ES-I3 (cell line): ENCODE measurements at regions not wholly inside any gene's neighbourhood (a gene's known extent, or its start where the extent isn't known, plus 50 kb on each side); places are given as distances from the start of the nearest gene placed in this dataset.
"Not testable (repeated sequence)": the region's sequence is repeated elsewhere in the genome, so short reads cannot be mapped to it uniquely, and the experiment has no call there.

Experiments
- H3K36me3 ChIP-seq: 2 replicates; pipeline ENCODE4 v1.6.1; 2013; ENCODE audit warnings: mild to moderate bottlenecking, low read length, control low read depth, moderate library complexity; ENCODE audit not compliant: insufficient read depth
- H3K4me1 ChIP-seq: 2 replicates; pipeline ENCODE4 v1.6.1; 2013; ENCODE audit warnings: mild to moderate bottlenecking, control low read depth, low read length; ENCODE audit not compliant: insufficient read depth
- H3K9ac ChIP-seq: 2 replicates; pipeline ENCODE4 v1.6.1; 2013; ENCODE audit warnings: low read depth, mild to moderate bottlenecking, low read length, moderate library complexity
- H3K9me3 ChIP-seq: 2 replicates; pipeline ENCODE4 v1.6.1; 2013; ENCODE audit warnings: mild to moderate bottlenecking, low read length, moderate library complexity; ENCODE audit not compliant: control insufficient read depth, insufficient read depth

DNA sequence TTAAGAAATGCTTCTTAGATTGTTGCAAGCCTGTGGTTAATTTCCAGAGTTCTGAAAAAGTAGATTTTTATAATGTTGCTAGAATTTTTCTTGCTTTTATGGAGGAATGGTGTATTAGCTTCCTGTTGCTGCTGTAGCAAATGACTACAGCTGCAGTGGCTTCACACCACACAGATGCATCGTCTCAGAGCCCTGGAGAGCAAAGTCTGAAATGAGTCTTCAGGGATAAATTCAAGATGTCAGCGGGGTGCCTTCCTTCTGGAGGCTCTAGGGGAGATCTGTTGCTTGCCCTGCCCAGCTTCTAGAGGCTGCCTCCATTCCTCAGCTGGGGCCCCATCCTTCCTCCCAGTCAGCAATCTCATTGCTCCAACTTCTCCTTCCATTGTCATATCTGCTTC is 187.8 kb downstream of the ZNF516 start:
- no peaks in the 10 kb centered on the region for H3K4me1 ChIP-seq
- H3K9me3 ChIP-seq, result no peaks in the 10 kb centered on the region; the same call in 1 of the 2 replicates
- no peak overlapping the region for H3K9ac ChIP-seq
- H3K36me3 ChIP-seq, result no peaks in the 10 kb centered on the region

DNA sequence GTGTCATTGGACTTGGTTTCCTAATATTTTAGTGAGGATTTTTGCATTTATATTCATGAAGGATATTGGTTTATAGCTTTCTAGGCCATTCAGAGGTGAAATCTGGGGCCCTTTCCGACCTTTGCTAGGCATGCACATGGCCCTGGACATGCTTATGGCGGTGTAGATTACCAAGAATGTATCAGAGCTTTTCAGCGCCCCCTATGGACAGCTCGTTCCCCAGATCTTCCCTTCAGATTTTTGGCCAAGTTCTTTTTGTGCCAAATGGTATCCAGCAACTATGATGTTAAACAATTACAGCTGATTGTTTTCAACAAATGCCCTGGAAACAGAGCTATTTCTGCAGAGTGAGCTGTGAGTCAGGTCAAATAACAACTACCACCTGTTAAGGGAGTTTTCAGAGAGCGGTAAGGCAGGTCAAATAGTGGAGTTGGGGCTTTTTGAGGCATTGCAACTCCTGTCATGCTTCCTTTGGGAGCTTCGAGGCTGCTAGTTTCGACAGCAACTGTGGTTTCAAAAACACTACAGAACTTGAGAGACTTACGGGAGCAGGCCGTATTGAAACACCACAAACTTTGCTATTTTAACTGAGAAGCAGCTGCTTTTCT is 188.3 kb downstream of the ZNF516 start:
- H3K9ac ChIP-seq, result no peak overlapping the region
- no peaks in the 10 kb centered on the region for H3K36me3 ChIP-seq
- H3K9me3 ChIP-seq, result no peaks in the 10 kb centered on the region; the same call in 1 of the 2 replicates
- H3K4me1 ChIP-seq, result no peaks in the 10 kb centered on the region

DNA sequence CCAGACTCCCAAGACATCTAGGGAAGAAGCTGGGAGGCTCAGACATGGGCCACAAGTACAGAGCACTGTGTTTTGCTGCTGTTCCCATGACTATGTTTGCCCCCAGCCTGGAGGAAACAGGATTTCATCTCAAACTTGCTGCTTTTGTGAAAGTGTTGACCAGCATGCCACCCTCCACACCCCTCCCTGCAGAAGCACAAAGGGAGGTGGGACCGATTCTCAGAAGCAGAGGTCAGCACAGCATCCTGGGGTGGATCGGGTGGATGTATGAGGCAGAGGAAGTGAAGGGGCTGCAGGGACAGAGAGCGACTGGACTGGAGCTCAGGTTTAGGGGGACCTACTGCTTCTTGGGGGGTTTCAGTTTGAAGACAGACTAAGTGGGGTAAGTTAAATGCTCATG is 209.2 kb downstream of the ZNF516 start:
- Histone ChIP-seq H3K9ac (no peak overlapping the region), H3K36me3 (no peaks in the 10 kb centered on the region), H3K9me3 (no peaks in the 10 kb centered on the region), H3K4me1 (no peaks in the 10 kb centered on the region)

DNA sequence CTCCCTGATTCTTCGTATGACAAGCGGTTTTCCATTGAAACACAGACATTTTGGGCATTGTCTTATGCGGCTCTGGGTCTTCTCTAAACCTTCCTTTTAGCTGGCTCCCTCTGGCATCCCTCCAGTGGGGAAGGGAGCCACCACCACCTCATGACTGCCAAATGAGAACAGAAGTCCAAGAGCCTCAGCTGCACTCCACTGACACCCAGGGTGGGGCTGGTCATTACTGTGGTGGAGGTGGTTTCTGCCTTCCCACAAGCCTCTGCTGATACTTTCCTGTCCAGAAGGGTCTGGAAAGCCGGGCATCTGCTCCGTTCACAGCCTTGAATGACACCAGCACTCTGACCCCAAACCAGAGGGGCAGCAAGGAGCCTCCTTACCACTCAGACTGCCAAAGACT is 213.5 kb downstream of the ZNF516 start:
- Histone ChIP-seq H3K9ac (no peak overlapping the region), H3K36me3 (no peaks in the 10 kb centered on the region), H3K9me3 (no peaks in the 10 kb centered on the region), H3K4me1 (no peaks in the 10 kb centered on the region)

DNA sequence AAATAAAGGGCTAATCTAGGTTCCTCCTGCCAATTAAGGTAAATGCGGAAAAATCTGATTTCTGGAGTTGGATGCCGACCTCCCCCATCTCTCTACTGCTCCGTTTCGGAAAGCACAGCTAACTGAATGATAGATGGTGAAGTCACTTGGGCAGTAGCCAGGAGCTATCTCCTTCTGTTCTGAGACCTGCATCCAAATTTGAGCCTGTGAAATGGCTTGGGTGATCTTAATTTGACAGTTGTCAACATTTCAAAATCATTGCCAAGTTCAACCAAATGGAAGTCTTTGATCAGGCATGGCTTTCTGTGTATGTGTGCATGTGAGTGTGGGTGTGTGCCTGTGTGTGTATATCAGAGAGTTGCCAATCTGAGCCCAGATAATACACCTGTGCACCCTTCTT is 217.2 kb downstream of the ZNF516 start:
- no peaks in the 10 kb centered on the region for H3K4me1 ChIP-seq
- H3K9ac ChIP-seq, result no peak overlapping the region
- H3K9me3 ChIP-seq, result no peaks in the 10 kb centered on the region
- H3K36me3 ChIP-seq, result no peaks in the 10 kb centered on the region

DNA sequence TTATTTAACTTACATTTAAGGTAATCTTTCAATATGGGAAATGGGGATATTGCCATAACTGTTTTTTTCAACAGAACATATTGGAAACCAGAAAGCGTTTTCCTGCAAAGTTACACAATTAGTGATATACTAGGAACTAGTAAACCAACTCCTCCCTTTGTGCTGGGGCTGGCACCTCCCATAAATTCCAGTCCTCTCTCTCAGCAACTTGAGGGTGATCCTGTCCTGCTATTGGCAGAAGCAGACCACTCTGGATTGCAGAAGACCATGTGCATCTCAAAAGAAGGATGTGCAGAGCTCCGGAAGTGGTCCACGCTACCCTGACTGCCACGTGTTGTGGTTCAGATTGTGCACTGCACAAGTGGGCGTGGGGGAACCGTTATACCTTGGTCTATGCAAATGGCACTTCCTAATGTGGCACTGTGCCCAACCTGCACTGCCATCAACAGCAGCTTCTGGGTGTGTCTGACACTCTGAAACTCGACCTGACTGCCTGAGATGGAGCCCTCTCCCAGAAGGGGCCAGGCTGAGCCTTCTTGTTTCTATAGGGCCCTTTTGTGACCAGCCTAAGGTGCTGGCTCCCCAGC is 219.2 kb downstream of the ZNF516 start:
- Histone ChIP-seq H3K9me3 (no peaks in the 10 kb centered on the region), H3K4me1 (no peaks in the 10 kb centered on the region), H3K36me3 (no peaks in the 10 kb centered on the region), H3K9ac (no peak overlapping the region)

DNA sequence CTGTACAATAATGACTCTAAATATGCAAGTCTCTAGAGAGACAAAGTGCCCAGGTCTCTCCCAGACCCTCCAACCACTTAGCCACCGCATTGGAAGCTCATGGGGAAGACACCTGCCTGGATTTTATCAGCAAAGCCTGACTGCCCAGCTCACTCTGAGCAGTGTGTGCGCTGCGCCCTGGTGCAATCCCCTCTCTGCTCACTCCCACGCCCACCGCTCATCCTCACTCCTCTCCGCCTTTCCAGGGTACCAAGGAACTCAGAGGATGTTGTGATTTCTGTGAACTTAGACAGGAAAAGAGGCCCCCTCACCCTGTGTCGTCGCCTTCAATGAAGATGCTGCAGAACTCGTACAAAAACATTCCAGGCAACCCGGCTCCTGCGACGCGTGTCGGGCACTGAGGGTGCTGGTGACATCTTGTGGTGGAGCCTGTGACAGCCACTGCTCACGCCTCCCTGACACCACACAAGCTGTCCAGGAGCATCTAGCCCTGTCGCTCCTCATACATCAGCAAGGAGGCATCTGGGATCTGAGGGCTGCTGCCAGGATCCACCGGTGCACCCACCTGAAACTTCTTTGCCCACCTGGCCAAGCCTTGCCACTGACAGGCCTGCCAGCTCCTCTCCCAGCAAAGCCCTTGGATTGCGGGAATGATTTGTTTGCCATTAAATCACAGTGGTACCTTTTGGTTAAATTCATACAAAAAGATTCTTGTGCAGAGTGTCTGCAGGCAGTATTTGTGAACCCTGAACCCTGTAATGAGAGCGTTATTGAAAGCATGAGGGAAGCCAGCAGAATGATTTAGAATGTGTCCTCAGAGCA is 220.4 kb downstream of the ZNF516 start:
- H3K36me3 ChIP-seq, result no peaks in the 10 kb centered on the region
- H3K9me3 ChIP-seq, result no peaks in the 10 kb centered on the region

DNA sequence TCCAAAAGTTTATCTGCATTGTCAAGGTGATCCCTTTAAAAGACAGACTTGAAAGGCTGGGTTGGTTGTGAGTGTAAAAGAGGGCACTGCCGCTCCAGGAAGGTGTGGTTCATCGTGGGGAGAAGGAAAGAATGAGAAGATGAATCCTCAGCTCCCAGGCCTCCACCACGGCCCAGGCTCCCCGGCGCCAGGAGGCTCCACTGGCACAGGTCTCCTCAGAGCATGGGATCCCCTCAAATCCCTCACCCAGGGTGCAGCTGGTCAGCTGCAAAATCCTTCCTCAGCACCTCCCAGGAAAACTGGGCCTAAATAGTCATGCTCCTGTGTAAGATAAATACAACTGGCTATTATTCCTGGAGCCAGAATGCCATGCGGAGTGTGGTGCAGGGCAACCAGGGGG is 221.1 kb downstream of the ZNF516 start:
- Histone ChIP-seq H3K9me3 (no peaks in the 10 kb centered on the region), H3K36me3 (no peaks in the 10 kb centered on the region), H3K4me1 (no peaks in the 10 kb centered on the region), H3K9ac (no peak overlapping the region)

More for the DNA sequence above, 220.4 kb downstream of the ZNF516 start:
- Histone ChIP-seq H3K4me1 (no peaks in the 10 kb centered on the region), H3K9ac (no peak overlapping the region)

DNA sequence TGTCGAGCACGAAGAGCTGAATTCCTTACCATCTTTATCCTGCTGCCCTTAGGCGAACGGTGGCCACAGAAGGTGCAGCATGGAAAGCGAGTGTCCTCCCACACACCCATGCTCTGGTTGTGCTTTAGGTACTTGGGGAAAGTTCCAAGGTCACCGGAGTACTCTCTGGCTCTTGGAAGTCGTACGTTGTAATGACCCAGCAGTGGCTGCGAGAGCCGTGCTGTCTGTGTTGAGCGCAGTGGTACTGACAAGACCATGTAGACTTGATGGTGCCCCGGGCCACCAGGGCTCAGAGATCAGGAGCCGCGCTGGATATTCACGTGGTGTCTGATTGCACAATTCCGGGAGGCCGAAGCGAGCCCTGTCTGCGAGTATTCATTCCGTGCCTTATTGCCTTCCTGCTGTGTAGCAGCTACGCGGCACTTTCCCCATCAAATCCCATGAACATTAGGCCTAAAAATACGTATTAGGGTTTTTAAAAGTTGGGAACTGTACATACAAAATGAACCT is 222.0 kb downstream of the ZNF516 start:
- H3K36me3 ChIP-seq, result no peaks in the 10 kb centered on the region
- H3K9me3 ChIP-seq, result no peaks in the 10 kb centered on the region
- H3K9ac ChIP-seq, result no peak overlapping the region
- no peaks in the 10 kb centered on the region for H3K4me1 ChIP-seq

DNA sequence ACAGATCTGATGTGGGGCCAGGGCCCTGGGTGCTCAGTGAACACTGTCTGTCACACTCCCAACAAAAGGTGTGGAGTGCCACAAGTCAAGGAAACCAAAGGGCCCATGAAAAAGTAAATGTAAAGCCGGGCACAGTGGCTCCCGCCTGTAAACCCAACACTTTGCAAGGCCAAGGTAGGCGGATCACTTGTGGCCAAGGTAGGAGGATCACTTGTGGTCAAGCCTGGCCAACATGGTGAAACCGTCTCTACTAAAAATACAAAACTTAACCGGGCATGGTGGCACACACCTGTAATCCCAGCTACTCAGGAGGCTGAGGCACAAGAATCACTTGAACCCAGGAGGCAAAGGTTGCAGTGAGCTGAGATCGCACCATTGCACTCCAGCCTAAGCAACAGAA is 227.6 kb downstream of the ZNF516 start:
- not testable (repeated sequence) for H3K4me1 ChIP-seq, H3K36me3 ChIP-seq, H3K9ac ChIP-seq, H3K9me3 ChIP-seq

DNA sequence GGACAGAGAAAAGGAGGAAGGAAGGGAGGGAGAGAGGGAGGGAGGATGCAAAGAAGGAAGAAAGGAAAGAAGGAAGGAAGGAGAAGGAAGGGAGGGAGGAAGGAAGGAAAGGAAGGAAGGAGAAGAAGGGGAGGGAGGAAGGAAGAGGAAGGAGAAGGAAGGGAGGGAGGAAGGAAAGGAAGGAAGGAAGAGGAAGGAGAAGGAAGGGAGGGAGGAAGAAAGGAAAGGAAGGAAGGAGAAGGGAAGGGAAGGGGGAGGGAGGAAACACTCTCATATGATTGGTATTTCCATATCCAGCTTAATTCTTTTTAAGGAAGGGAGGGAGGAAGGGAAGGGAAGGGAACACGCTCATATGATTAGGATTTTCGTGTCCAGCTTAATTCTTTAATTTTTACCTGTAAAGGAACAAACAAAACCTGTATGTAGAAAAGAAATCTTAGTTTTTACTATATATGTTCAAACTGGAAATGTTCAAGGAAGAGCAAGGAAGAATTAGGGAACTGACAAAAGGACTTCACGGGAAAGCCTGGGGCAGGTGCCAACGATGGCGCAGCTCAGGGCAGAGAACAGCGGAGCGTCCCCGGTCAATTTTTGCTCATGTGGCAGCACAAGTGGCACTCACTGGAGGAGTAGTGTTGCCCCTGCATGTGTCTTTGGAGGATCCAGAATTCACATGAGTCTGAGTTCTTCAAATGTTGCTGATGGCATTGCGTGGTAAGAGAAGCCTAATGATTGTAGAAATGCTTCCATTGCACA is 228.6 kb downstream of the ZNF516 start:
- no peak overlapping the region for H3K9ac ChIP-seq

DNA sequence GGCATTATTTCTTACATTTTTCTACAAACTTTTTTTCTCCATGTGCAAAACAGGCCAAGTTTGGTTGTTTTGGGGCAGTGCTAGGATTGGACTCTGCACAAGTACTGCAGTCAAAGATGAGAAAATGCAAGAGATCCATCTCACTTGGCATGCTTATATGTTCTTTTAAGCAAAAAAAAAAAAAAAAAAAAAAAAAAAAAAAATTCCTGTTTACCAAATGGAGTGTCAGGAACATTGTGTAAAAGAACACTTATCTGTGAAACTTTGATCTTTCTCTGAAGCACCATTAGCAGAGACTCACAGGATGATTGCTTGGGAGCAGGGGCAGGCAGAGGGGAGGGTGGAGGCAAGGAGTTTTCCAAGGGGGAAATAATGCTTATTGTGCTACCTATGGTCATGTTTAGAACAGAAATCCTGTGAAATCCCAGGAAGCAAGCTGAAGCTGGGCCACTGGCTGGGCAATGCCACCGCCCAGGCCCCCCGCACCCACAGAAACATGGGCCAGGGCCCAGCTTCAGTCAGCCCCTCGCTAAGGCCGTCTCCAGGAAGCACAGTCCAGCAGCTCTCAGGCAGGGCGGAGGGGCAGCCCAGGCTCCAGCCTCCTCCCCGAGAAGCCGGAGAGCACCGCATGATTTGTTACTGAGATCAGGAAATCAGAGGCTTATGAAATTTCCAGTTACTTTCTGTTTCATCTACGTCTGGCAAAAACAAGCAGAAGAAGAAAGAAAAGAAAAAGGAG is 229.4 kb downstream of the ZNF516 start:
- H3K36me3 ChIP-seq, result no peaks in the 10 kb centered on the region
- H3K9ac ChIP-seq, result no peak overlapping the region
- H3K9me3 ChIP-seq, result no peaks in the 10 kb centered on the region
- H3K4me1 ChIP-seq, result peaks cover 7% of the 10 kb centered on the region; the same call in 1 of the 2 replicates

More for the DNA sequence above, 228.6 kb downstream of the ZNF516 start:
- Histone ChIP-seq H3K9me3 (no peaks in the 10 kb centered on the region), H3K4me1 (peaks cover 7% of the 10 kb centered on the region; the same call in 1 of the 2 replicates), H3K36me3 (no peaks in the 10 kb centered on the region)

DNA sequence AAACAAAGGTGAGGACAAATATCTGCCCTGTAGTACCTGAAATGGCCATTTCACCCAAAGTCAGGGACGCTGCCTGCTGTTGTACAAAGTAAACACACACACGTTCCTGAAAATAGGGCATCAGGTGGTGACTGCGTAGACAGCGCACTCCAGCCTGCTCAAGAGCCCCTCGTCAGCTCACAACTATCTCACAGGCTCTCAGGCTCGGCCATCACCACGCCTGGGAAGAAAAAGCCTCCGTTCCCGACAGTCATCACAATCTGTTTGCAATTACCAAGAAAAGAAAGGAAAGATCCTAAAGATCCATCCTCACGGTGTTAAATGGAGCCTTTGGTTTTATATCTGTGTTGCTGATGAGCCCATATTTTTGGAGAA is 230.2 kb downstream of the ZNF516 start:
- Histone ChIP-seq H3K4me1 (peaks cover 7% of the 10 kb centered on the region; the same call in 1 of the 2 replicates), H3K36me3 (no peaks in the 10 kb centered on the region), H3K9me3 (no peaks in the 10 kb centered on the region), H3K9ac (no peak overlapping the region)
